Adipocyte (in vitro differentiated cells): ENCODE measurements at regions not wholly inside any gene's neighbourhood (a gene's known extent, or its start where the extent isn't known, plus 50 kb on each side); places are given as distances from the start of the nearest gene placed in this dataset.
A peak's percentile ranks its signal among the peaks of the same experiment; 100 is the strongest.
"Not testable (repeated sequence)": the region's sequence is repeated elsewhere in the genome, so short reads cannot be mapped to it uniquely, and the experiment has no call there.

Experiments used
- DNase-seq: peaks from one replicate; pipeline ENCODE4 v3.0.0-alpha.2; 2015; ENCODE audit warnings: low read depth
- H3K27me3 ChIP-seq: replicated peaks from 2 replicates; pipeline ENCODE4 v1.7.0; 2013; ENCODE audit warnings: mild to moderate bottlenecking, low read length, moderate library complexity; ENCODE audit not compliant: control insufficient read depth, insufficient read depth
- H3K36me3 ChIP-seq: 2 replicates; pipeline ENCODE4 v1.7.0; 2013; ENCODE audit warnings: low read length, mild to moderate bottlenecking, moderate library complexity; ENCODE audit not compliant: control insufficient read depth, insufficient read depth, severe bottlenecking
- H3K4me1 ChIP-seq: 2 replicates; pipeline ENCODE4 v1.7.0; 2013; ENCODE audit warnings: mild to moderate bottlenecking, low read length, moderate library complexity; ENCODE audit not compliant: control insufficient read depth, insufficient read depth
- H3K4me3 ChIP-seq: 2 replicates; pipeline ENCODE4 v1.7.0; 2013; ENCODE audit warnings: mild to moderate bottlenecking, low read length, moderate library complexity
- H3K9ac ChIP-seq: 2 replicates; pipeline ENCODE4 v1.7.0; 2013; ENCODE audit warnings: mild to moderate bottlenecking, low read length, moderate library complexity
- H3K9me3 ChIP-seq: 2 replicates; pipeline ENCODE4 v1.7.0; 2013; ENCODE audit warnings: mild to moderate bottlenecking, low read length, moderate library complexity; ENCODE audit not compliant: control insufficient read depth

GRCh38 chr16:5295304-5295703 lies 197.7 kb upstream of the EEF2KMT start:
- H3K9me3 ChIP-seq, H3K4me3 ChIP-seq, H3K27me3 ChIP-seq, H3K4me1 ChIP-seq, H3K9ac ChIP-seq, DNase-seq, H3K36me3 ChIP-seq: not testable (repeated sequence)

DNA sequence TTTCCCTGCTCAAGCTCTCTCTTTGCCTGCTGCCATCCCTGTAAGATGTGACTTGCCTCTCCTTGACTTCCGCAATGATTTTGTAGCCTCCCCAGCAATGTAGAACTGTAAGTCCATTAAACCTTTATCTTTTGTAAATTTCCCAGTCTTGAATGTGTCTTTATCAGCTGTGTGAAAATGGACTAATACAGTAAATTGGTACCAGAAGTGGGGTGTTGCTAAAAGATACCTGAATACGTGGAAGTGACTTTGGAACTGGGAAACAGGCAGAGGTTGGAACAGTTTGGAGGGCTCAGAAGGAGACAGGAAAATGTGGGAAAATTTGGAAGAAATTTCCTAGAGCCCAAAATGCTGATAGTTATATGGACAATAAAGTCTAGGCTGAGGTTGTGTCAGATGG lies 184.6 kb upstream of the EEF2KMT start:
- H3K9ac ChIP-seq, H3K4me3 ChIP-seq, H3K4me1 ChIP-seq, DNase-seq, H3K36me3 ChIP-seq, H3K27me3 ChIP-seq: not testable (repeated sequence)
- peaks cover 12% of the 10 kb centered on the region for H3K9me3 ChIP-seq

GRCh38 chr16:5257462-5257861 lies 159.9 kb upstream of the EEF2KMT start:
- Histone ChIP-seq H3K9me3 (no peaks in the 10 kb centered on the region), H3K4me3 (no peak overlapping the region), H3K4me1 (no peaks in the 10 kb centered on the region), H3K9ac (no peak overlapping the region), H3K27me3 (no peaks in the 10 kb centered on the region), H3K36me3 (no peaks in the 10 kb centered on the region)
- no peak for DNase-seq

DNA sequence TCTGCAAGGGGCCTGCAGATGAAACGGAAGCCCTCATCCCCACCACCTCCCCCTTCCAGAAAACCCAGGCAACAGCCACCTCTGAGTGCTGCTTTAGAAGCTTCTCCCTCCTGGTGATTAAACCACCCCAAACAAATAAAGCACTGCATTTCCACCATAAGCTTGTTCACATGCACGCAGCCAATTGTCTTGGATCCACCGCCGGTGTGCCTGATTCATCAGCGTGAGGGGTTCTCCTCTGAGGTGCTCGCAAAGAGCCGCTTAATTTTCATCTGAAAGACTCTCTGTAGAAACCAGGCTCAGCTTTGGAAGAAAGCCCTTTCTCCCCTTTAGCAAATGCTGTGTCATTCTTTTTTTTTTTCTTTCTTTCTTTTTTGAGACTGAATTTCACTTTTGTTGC lies 155.2 kb upstream of the EEF2KMT start:
- Histone ChIP-seq H3K36me3 (no peaks in the 10 kb centered on the region), H3K9me3 (no peaks in the 10 kb centered on the region), H3K9ac (no peak overlapping the region), H3K4me1 (no peaks in the 10 kb centered on the region), H3K27me3 (no peaks in the 10 kb centered on the region), H3K4me3 (no peak overlapping the region)
- DNase-seq = no peak

DNA sequence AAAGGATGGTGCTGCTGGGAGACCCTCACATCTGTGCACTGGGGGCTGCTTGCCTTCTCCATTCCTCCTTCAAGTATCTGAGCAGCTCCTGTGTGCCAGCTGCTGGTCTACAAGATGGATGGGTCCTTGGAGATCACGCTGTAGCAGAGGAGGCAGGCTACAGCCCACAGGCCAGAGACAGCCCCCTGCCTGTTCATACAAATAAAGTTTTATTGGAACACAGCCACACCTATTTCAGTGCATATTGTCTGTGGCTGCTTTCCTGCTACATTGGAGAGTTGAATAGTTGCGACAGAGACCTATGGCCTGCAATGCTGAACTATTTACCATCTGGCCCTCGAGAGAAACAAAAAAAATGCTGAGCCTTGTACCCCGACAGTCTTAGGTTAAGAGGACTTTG lies 149.8 kb upstream of the EEF2KMT start:
- H3K36me3 ChIP-seq, H3K9ac ChIP-seq, H3K27me3 ChIP-seq, DNase-seq, H3K4me3 ChIP-seq, H3K4me1 ChIP-seq, H3K9me3 ChIP-seq: not testable (repeated sequence)

DNA sequence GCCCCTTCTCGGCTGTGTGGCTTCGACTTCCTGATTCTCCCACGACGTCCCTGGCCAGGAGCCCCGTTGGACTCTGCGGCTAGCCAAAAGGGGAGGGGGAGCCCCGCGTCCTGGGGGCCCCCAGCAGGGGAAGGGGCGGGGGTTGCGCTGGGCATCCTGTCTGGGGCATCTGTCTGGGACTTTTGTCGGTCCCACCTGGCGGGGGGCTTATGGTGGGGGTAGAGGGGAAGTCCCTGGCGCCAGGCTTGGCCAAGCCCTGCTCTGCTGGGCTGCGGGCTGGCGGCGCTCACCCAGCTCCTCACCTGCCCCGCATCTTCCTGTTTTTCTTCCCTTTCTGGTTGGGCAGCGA lies 142.7 kb upstream of the EEF2KMT start:
- not testable (repeated sequence) for DNase-seq, H3K36me3 ChIP-seq, H3K4me1 ChIP-seq, H3K4me3 ChIP-seq, H3K27me3 ChIP-seq, H3K9ac ChIP-seq, H3K9me3 ChIP-seq

DNA sequence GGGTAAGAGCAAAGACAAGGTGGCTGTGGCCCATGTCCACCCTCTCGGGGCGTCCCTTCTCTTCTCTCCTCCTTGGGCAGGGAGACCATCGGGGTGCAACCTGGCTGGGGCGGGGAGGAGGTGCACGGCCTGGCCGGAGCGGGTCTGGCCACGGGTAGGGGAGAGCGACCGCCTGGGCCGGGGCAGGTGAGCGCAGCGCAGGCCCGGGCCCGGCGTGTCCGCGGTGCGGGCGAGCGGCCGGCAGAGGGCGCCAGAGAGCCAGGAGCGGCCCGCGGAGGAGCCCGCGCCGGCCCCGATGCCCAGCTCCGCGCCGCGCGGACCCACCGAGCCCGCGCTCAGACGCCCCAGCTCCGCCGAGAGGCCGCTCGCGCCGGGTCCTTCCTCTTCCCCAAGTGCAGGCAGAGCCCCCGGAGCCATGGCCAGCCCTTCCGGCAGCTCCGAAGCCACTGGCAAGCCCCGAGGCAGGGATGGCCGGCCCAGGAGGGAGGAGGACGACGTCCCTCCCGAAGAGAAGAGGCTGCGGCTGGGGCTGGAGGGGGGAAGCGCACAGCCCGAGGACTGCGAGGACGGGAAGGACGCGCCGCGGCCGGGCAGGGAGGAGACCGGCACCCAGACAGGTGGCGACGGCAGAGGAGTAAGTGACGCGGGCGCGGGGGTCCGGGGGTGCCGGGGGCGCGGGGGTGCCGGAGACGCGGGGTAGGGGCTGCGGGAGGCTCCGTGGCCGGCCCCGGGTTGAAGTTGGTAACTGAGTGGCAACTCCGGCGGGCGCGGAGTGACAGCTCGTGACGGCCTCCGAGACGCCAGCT lies 142.1 kb upstream of the EEF2KMT start:
- not testable (repeated sequence) for H3K9me3 ChIP-seq, H3K4me3 ChIP-seq, H3K36me3 ChIP-seq, H3K27me3 ChIP-seq, H3K9ac ChIP-seq, H3K4me1 ChIP-seq
- DNase-seq = peak; percentile 44

GRCh38 chr16:5235119-5235518 lies 137.5 kb upstream of the EEF2KMT start:
- DNase-seq = no peak
- Histone ChIP-seq H3K9me3 (no peaks in the 10 kb centered on the region), H3K4me3 (no peak overlapping the region), H3K9ac (no peak overlapping the region), H3K4me1 (no peaks in the 10 kb centered on the region), H3K36me3 (no peaks in the 10 kb centered on the region), H3K27me3 (no peaks in the 10 kb centered on the region)

DNA sequence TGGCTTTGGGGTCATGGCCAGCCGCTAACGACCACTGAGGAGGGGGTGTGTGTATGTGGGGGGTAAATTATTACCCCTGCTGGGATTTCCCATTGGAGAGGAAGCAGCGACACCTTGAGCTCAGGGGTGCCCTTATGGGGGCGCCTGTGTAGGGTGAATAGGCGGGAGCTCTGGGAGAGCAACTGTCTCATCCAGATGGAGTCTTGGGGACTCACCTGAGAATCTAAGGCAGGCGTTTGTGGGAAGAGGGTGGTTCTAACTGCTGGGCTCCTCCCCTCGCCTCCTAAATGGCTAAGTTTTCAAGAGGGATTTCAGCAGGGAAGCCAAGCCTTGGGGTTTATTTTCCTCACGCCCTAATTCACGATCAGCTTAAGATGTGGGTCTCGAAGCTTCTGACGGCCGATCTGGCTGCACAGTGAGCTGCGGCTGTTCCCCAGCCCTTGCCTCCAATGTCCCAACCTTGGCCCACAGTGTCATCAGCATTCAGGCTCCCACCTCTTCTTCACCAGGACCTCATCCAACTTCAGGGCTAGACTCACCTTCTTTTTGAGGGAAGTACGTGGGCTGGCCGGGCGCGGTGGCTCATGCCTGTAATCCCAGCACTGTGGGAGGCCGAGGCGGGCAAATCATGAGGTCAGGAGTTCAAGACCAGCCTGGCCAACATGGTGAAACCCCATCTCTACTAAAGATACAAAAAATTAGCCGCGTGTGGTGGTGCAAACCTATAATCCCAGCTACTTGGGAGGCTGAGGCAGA lies 136.9 kb upstream of the EEF2KMT start:
- Histone ChIP-seq H3K27me3 (no peaks in the 10 kb centered on the region), H3K4me3 (no peak overlapping the region), H3K9me3 (no peaks in the 10 kb centered on the region), H3K9ac (no peak overlapping the region), H3K4me1 (no peaks in the 10 kb centered on the region), H3K36me3 (no peaks in the 10 kb centered on the region)
- no peak for DNase-seq

DNA sequence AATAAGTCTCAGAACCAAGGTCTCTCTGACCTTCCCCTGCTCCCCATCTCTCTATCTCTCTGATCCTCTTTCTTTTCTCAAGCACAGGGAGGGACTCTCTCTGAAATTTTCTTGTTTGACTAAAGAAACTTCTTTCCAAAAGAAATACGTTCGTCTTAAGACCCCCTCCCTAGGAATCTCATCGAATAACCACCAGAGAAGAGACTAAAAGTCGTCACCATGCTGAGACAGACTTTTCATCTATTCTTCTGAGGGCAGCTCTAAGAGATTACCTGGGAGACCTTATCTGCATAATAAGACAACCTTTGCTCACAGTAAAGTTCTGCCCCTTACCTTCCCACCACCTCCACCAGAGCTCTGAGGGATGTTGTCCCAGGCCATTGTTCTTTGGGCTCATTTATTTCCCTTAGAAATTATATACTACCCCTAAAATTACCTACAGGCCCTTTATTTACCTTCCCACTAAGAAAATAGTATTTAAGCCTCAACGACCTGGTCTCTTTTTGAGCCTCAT lies 133.7 kb upstream of the EEF2KMT start:
- no peak for DNase-seq
- no peaks in the 10 kb centered on the region for H3K27me3 ChIP-seq
- H3K4me3 ChIP-seq = no peak overlapping the region
- no peaks in the 10 kb centered on the region for H3K36me3 ChIP-seq
- H3K9me3 ChIP-seq = no peaks in the 10 kb centered on the region
- no peak overlapping the region for H3K9ac ChIP-seq
- H3K4me1 ChIP-seq = no peaks in the 10 kb centered on the region

- DNase-seq = no peak
- Histone ChIP-seq H3K27me3 (no peaks in the 10 kb centered on the region), H3K9me3 (no peaks in the 10 kb centered on the region)
Measured at GRCh38 chr16:5228369-5228768, 130.8 kb upstream of the EEF2KMT start.

More at GRCh38 chr16:5228369-5228768, 130.8 kb upstream of the EEF2KMT start:
- no peaks in the 10 kb centered on the region for H3K36me3 ChIP-seq
- H3K4me1 ChIP-seq = no peaks in the 10 kb centered on the region
- no peak overlapping the region for H3K9ac ChIP-seq
- H3K4me3 ChIP-seq = no peak overlapping the region
